Mesendoderm (in vitro differentiated cells): ENCODE measurements at regions not wholly inside any gene's neighbourhood (a gene's known extent, or its start where the extent isn't known, plus 50 kb on each side); places are given as distances from the start of the nearest gene placed in this dataset.
A peak's percentile ranks its signal among the peaks of the same experiment; 100 is the strongest.

Experiments used
- DNase-seq: peaks from one replicate; pipeline ENCODE4 v3.0.0; 2013
- H2AK5ac ChIP-seq: 2 replicates; pipeline ENCODE4 v1.6.1; 2013; ENCODE audit warnings: low read length, inconsistent platforms
- H2BK120ac ChIP-seq: 2 replicates; pipeline ENCODE4 v1.6.1; 2013; ENCODE audit warnings: low read depth, mild to moderate bottlenecking, low read length, moderate library complexity, mixed read lengths
- H2BK15ac ChIP-seq: replicated peaks from 2 replicates; pipeline ENCODE4 v1.6.1; 2013; ENCODE audit warnings: low read depth, mild to moderate bottlenecking, moderate library complexity
- H2BK5ac ChIP-seq: 2 replicates; pipeline ENCODE4 v1.6.1; 2013; ENCODE audit warnings: low read length, inconsistent platforms
- H3K18ac ChIP-seq: 2 replicates; pipeline ENCODE4 v1.6.1; 2013; ENCODE audit warnings: mild to moderate bottlenecking, low read length, mixed read lengths
- H3K23ac ChIP-seq: one replicate; pipeline ENCODE4 v1.6.1; 2013; ENCODE audit warnings: low read length
- H3K27ac ChIP-seq: 2 replicates; pipeline ENCODE4 v1.5.1; 2013; ENCODE audit warnings: low read depth, mild to moderate bottlenecking, inconsistent platforms, low read length, moderate library complexity
- H3K27me3 ChIP-seq: 2 replicates; pipeline ENCODE4 v1.6.1; 2013; ENCODE audit warnings: low read length, control low read depth, mild to moderate bottlenecking, inconsistent platforms; ENCODE audit not compliant: insufficient read depth, poor library complexity
- H3K36me3 ChIP-seq: 2 replicates; pipeline ENCODE4 v1.6.1; 2013; ENCODE audit warnings: low read length, inconsistent platforms; ENCODE audit not compliant: control insufficient read depth, insufficient read depth
- H3K4ac ChIP-seq: one replicate; pipeline ENCODE4 v1.6.1; 2013; ENCODE audit warnings: low read depth, mild to moderate bottlenecking, low read length, moderate library complexity
- H3K4me1 ChIP-seq: 2 replicates; pipeline ENCODE4 v1.6.1; 2013; ENCODE audit warnings: low read depth, low read length, inconsistent platforms; ENCODE audit not compliant: control insufficient read depth
- H3K4me2 ChIP-seq: 2 replicates; pipeline ENCODE4 v1.6.1; 2013; ENCODE audit warnings: low read length
- H3K4me3 ChIP-seq: 2 replicates; pipeline ENCODE4 v1.5.1; 2013; ENCODE audit warnings: mild to moderate bottlenecking, low read length
- H3K56ac ChIP-seq: one replicate; pipeline ENCODE4 v1.6.1; 2013; ENCODE audit warnings: low read length
- H3K79me1 ChIP-seq: 2 replicates; pipeline ENCODE4 v1.6.1; 2013; ENCODE audit warnings: low read length, inconsistent platforms
- H3K79me2 ChIP-seq: 2 replicates; pipeline ENCODE4 v1.6.1; 2013; ENCODE audit warnings: mild to moderate bottlenecking, low read length; ENCODE audit not compliant: control insufficient read depth, insufficient read depth
- H3K9ac ChIP-seq: 2 replicates; pipeline ENCODE4 v1.6.1; 2013; ENCODE audit warnings: low read length, inconsistent platforms
- H4K5ac ChIP-seq: one replicate; pipeline ENCODE4 v1.6.1; 2013; ENCODE audit warnings: low read length
- H4K8ac ChIP-seq: one replicate; pipeline ENCODE4 v1.6.1; 2013; ENCODE audit warnings: low read depth, mild to moderate bottlenecking, control low read depth, low read length, moderate library complexity
- WGBS: extraction: QIAGEN DNeasy Blood & Tissue Kit; methylation state at CpG from one replicate; pipeline ENCODE4 v1.1.7; 2013; ENCODE audit warnings: low lambda C conversion rate, missing lambda C conversion rate; ENCODE audit not compliant: insufficient coverage; ENCODE audit errors: extremely low coverage; 5-methylcytosine and 5-hydroxymethylcytosine counted together

DNA sequence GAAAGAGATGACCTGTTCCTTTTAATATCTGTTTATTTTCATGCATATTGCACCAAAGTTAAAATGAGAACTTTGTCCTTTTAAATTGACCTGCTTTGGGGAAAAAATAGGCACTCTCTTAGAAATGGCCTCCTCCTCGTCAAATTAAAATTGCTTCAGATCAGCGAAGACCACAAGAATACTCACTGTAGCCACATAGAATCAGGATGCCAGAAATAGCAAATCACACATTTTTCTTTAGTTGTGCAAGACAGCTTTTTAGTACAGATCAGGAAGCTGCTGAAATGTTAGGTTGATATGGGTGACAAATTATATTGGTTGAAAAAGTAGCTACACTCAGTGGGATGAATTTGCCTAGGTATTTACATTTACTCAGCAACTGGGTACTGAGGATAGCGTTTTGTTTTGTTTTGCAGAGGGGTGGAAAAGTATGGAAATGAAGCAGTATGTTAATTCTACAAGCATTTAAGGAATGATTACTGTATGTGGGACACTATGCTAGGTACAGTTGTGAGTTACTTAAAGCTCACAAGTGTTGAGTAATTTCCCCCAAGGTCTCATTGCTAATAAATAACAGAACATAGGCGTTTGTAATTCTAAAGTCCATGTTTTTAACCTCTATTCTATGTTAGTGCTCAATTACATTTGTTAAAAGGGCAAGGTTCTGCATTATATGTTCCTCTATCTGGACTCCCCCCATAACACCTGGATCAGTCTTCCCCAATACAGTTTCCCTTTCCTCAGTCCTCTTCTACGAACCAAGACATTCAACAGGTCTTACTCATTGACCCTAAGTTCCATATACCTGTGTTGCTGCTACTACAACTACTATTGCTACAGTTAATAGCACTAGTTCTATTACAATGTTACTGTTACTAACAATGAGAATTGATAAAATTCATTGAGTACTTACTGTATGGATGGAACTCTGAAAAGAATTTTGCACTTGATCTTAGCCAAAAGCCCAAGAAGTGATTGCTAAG, 99.4 kb upstream of the S1PR1 start:
- H3K18ac ChIP-seq, result no peak overlapping the region
- H3K79me2 ChIP-seq, result no peaks in the 10 kb centered on the region
- no peak overlapping the region for H4K8ac ChIP-seq
- H3K4ac ChIP-seq, result no peak overlapping the region
- H3K27ac ChIP-seq, result no peak overlapping the region
- no peak overlapping the region for H2BK5ac ChIP-seq
- no peak overlapping the region for H2BK15ac ChIP-seq
- WGBS, result no CpG with 5 or more reads among the region's 5 CpGs
- no peaks in the 10 kb centered on the region for H3K79me1 ChIP-seq
- H4K5ac ChIP-seq, result no peak overlapping the region
- no peak overlapping the region for H3K4me2 ChIP-seq
- no peak overlapping the region for H3K4me3 ChIP-seq
- H3K27me3 ChIP-seq, result no peaks in the 10 kb centered on the region
- no peak overlapping the region for H3K9ac ChIP-seq
- H2BK120ac ChIP-seq, result no peak overlapping the region
- H3K56ac ChIP-seq, result no peak overlapping the region
- no peaks in the 10 kb centered on the region for H3K36me3 ChIP-seq
- DNase-seq, result no peak
- no peaks in the 10 kb centered on the region for H3K4me1 ChIP-seq
- H2AK5ac ChIP-seq, result no peak overlapping the region
- no peak overlapping the region for H3K23ac ChIP-seq

GRCh38 chr1:101136739-101137138, 100.1 kb upstream of the S1PR1 start:
- Histone ChIP-seq H3K23ac (no peak overlapping the region), H3K18ac (no peak overlapping the region), H3K27ac (no peak overlapping the region), H3K4ac (no peak overlapping the region), H3K4me2 (no peak overlapping the region), H2AK5ac (no peak overlapping the region), H2BK120ac (no peak overlapping the region), H3K27me3 (no peaks in the 10 kb centered on the region), H4K8ac (no peak overlapping the region), H3K9ac (no peak overlapping the region), H3K4me1 (no peaks in the 10 kb centered on the region), H2BK5ac (no peak overlapping the region), H3K79me2 (no peaks in the 10 kb centered on the region), H3K56ac (no peak overlapping the region), H3K4me3 (no peak overlapping the region), H3K79me1 (no peaks in the 10 kb centered on the region), H4K5ac (no peak overlapping the region), H3K36me3 (no peaks in the 10 kb centered on the region), H2BK15ac (no peak overlapping the region)
- no CpG with 5 or more reads among the region's 1 CpG for WGBS
- peak; percentile 46 for DNase-seq

- H2BK120ac ChIP-seq, result no peak overlapping the region
- no peak overlapping the region for H3K56ac ChIP-seq
- no peak overlapping the region for H3K9ac ChIP-seq
- no peak overlapping the region for H3K27ac ChIP-seq
- no peak overlapping the region for H3K18ac ChIP-seq
- H3K4me3 ChIP-seq, result no peak overlapping the region
- no peaks in the 10 kb centered on the region for H3K79me1 ChIP-seq
- H2BK15ac ChIP-seq, result no peak overlapping the region
- no peak overlapping the region for H4K8ac ChIP-seq
- no peak overlapping the region for H2AK5ac ChIP-seq
- no peak overlapping the region for H3K4ac ChIP-seq
- no peaks in the 10 kb centered on the region for H3K27me3 ChIP-seq
- no peak overlapping the region for H3K4me2 ChIP-seq
- H3K4me1 ChIP-seq, result no peaks in the 10 kb centered on the region
- no peaks in the 10 kb centered on the region for H3K36me3 ChIP-seq
- WGBS, result no CpG with 5 or more reads among the region's 3 CpGs
- H3K79me2 ChIP-seq, result no peaks in the 10 kb centered on the region
- no peak overlapping the region for H2BK5ac ChIP-seq
- DNase-seq, result no peak
- H3K23ac ChIP-seq, result no peak overlapping the region
- H4K5ac ChIP-seq, result no peak overlapping the region
Observed at GRCh38 chr1:101136271-101136670, 100.5 kb upstream of the S1PR1 start.

- no peaks in the 10 kb centered on the region for H3K4me1 ChIP-seq
- no CpG with 5 or more reads among the region's 2 CpGs for WGBS
- no peak overlapping the region for H2BK120ac ChIP-seq
- no peak for DNase-seq
- no peaks in the 10 kb centered on the region for H3K27me3 ChIP-seq
- H4K5ac ChIP-seq, result no peak overlapping the region
- no peaks in the 10 kb centered on the region for H3K79me2 ChIP-seq
- no peak overlapping the region for H3K4me3 ChIP-seq
- no peak overlapping the region for H3K9ac ChIP-seq
- H4K8ac ChIP-seq, result no peak overlapping the region
- no peak overlapping the region for H2AK5ac ChIP-seq
- no peak overlapping the region for H3K23ac ChIP-seq
- no peak overlapping the region for H3K56ac ChIP-seq
- no peak overlapping the region for H3K4me2 ChIP-seq
- H2BK15ac ChIP-seq, result no peak overlapping the region
- H3K36me3 ChIP-seq, result no peaks in the 10 kb centered on the region
- no peak overlapping the region for H3K27ac ChIP-seq
- no peaks in the 10 kb centered on the region for H3K79me1 ChIP-seq
- H3K4ac ChIP-seq, result no peak overlapping the region
- no peak overlapping the region for H2BK5ac ChIP-seq
- H3K18ac ChIP-seq, result no peak overlapping the region
Observed at GRCh38 chr1:101135526-101135925, 101.3 kb upstream of the S1PR1 start.

- no peak overlapping the region for H3K4ac ChIP-seq
- H4K5ac ChIP-seq, result no peak overlapping the region
- H3K23ac ChIP-seq, result no peak overlapping the region
- no peaks in the 10 kb centered on the region for H3K79me2 ChIP-seq
- no peak overlapping the region for H3K18ac ChIP-seq
- H3K36me3 ChIP-seq, result no peaks in the 10 kb centered on the region
- H3K4me1 ChIP-seq, result no peaks in the 10 kb centered on the region
- WGBS, result no CpG with 5 or more reads among the region's 1 CpG
- no peak overlapping the region for H2BK5ac ChIP-seq
- no peak overlapping the region for H3K9ac ChIP-seq
- no peaks in the 10 kb centered on the region for H3K27me3 ChIP-seq
- no peak overlapping the region for H3K4me2 ChIP-seq
- DNase-seq, result no peak
- H3K79me1 ChIP-seq, result no peaks in the 10 kb centered on the region
- H2AK5ac ChIP-seq, result no peak overlapping the region
- H2BK15ac ChIP-seq, result no peak overlapping the region
- H2BK120ac ChIP-seq, result no peak overlapping the region
- H3K27ac ChIP-seq, result no peak overlapping the region
- H4K8ac ChIP-seq, result no peak overlapping the region
- H3K56ac ChIP-seq, result no peak overlapping the region
- H3K4me3 ChIP-seq, result no peak overlapping the region
Observed at GRCh38 chr1:101131239-101131843, 105.5 kb upstream of the S1PR1 start.
